HCT116 (cell line): ENCODE measurements at regions not wholly inside any gene's neighbourhood (a gene's known extent, or its start where the extent isn't known, plus 50 kb on each side); places are given as distances from the start of the nearest gene placed in this dataset.

Experiments used
- CBX3 ChIP-seq: IDR thresholded peaks from 2 replicates; pipeline ENCODE4 v1.6.1; 2012; ENCODE audit warnings: low read depth
- MAX ChIP-seq: IDR thresholded peaks from 2 replicates; pipeline ENCODE4 v1.6.1; 2012
- POLR2A ChIP-seq: IDR thresholded peaks from 2 replicates; pipeline ENCODE4 v1.7.0; 2011; ENCODE audit warnings: borderline replicate concordance; ENCODE audit not compliant: insufficient read depth, insufficient read length; ENCODE audit errors: extremely low read depth
- POLR2AphosphoS5 ChIP-seq: IDR thresholded peaks from 2 replicates; pipeline ENCODE4 v1.6.1; 2011; ENCODE audit warnings: mild to moderate bottlenecking, low read depth, low read length, moderate library complexity
- RAD21 ChIP-seq: IDR thresholded peaks from 2 replicates; pipeline ENCODE4 v1.6.1; 2012; ENCODE audit warnings: low read depth, mild to moderate bottlenecking
- TF ChIP-seq, protein P1 (sequence below), 3 experiments: fragments of 200-600 bp in 1 of 3; sonication (generic) in 1 of 3; IDR thresholded peaks in 2 of 3; conservative IDR thresholded peaks in 1 of 3; 2 replicates each; pipeline ENCODE4 v1.5.1; 2012 to 2017; ENCODE audit warnings: low read depth in 2 of 3, low read length in 2 of 3, antibody characterized with exemption in 1 of 3, borderline replicate concordance in 1 of 3, control low read depth in 1 of 3, mild to moderate bottlenecking in 1 of 3, mixed read lengths in 1 of 3, mixed run types in 1 of 3, moderate library complexity in 1 of 3; ENCODE audit not compliant: insufficient read depth in 1 of 3
- TF ChIP-seq, protein P2 (sequence below): IDR thresholded peaks from 2 replicates; pipeline ENCODE4 v1.6.1; 2012; ENCODE audit warnings: low read depth

- no peak for TF ChIP-seq RAD21
- TF ChIP-seq, protein P1, sequence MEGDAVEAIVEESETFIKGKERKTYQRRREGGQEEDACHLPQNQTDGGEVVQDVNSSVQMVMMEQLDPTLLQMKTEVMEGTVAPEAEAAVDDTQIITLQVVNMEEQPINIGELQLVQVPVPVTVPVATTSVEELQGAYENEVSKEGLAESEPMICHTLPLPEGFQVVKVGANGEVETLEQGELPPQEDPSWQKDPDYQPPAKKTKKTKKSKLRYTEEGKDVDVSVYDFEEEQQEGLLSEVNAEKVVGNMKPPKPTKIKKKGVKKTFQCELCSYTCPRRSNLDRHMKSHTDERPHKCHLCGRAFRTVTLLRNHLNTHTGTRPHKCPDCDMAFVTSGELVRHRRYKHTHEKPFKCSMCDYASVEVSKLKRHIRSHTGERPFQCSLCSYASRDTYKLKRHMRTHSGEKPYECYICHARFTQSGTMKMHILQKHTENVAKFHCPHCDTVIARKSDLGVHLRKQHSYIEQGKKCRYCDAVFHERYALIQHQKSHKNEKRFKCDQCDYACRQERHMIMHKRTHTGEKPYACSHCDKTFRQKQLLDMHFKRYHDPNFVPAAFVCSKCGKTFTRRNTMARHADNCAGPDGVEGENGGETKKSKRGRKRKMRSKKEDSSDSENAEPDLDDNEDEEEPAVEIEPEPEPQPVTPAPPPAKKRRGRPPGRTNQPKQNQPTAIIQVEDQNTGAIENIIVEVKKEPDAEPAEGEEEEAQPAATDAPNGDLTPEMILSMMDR (IDR thresholded peaks at IDR 0.05 in 2 of 3, conservative IDR thresholded peaks at IDR 0.05 in 1 of 3; ENCODE audit: borderline replicate concordance in 1 of 3, insufficient read depth in 1 of 3, low read depth in 2 of 3, low read length in 2 of 3), result no peak
- no peak for TF ChIP-seq POLR2AphosphoS5
- no peak for TF ChIP-seq CBX3
- no peak for TF ChIP-seq MAX
- TF ChIP-seq POLR2A, result no peak
- TF ChIP-seq, protein P2, sequence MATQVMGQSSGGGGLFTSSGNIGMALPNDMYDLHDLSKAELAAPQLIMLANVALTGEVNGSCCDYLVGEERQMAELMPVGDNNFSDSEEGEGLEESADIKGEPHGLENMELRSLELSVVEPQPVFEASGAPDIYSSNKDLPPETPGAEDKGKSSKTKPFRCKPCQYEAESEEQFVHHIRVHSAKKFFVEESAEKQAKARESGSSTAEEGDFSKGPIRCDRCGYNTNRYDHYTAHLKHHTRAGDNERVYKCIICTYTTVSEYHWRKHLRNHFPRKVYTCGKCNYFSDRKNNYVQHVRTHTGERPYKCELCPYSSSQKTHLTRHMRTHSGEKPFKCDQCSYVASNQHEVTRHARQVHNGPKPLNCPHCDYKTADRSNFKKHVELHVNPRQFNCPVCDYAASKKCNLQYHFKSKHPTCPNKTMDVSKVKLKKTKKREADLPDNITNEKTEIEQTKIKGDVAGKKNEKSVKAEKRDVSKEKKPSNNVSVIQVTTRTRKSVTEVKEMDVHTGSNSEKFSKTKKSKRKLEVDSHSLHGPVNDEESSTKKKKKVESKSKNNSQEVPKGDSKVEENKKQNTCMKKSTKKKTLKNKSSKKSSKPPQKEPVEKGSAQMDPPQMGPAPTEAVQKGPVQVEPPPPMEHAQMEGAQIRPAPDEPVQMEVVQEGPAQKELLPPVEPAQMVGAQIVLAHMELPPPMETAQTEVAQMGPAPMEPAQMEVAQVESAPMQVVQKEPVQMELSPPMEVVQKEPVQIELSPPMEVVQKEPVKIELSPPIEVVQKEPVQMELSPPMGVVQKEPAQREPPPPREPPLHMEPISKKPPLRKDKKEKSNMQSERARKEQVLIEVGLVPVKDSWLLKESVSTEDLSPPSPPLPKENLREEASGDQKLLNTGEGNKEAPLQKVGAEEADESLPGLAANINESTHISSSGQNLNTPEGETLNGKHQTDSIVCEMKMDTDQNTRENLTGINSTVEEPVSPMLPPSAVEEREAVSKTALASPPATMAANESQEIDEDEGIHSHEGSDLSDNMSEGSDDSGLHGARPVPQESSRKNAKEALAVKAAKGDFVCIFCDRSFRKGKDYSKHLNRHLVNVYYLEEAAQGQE, result no peak
Measured at GRCh38 chr2:14387332-14387731, 245.2 kb upstream of the LRATD1 start.
